MM.1S (cell line): ENCODE measurements at regions not wholly inside any gene's neighbourhood (a gene's known extent, or its start where the extent isn't known, plus 50 kb on each side); places are given as distances from the start of the nearest gene placed in this dataset.

Experiments used
- CTCF ChIP-seq: fragments of 300-600 bp; sonication (generic); IDR thresholded peaks from 2 replicates; pipeline ENCODE4 v1.5.1; 2016; ENCODE audit warnings: antibody characterized with exemption, low read length, mixed read lengths
- EZH2 ChIP-seq: fragments of 300-600 bp; sonication (generic); optimal IDR thresholded peaks from 2 replicates; pipeline ENCODE3; 2017; ENCODE audit warnings: low read depth, mild to moderate bottlenecking, antibody characterized with exemption, low read length, mixed read lengths

GRCh38 chr5:112625246-112625645, 112.4 kb upstream of the APC start:
- no peak for TF ChIP-seq EZH2
- TF ChIP-seq CTCF: no peak
